ENCODE measurements at regions not wholly inside any gene's neighbourhood (a gene's known extent, or its start where the extent isn't known, plus 50 kb on each side); places are given as distances from the start of the nearest gene placed in this dataset.

- TF ChIP-seq CTCF (IDR thresholded peaks at IDR 0.05 in 2 of 3, conservative IDR thresholded peaks at IDR 0.05 in 1 of 3; ENCODE audit: borderline replicate concordance in 1 of 3, insufficient read depth in 1 of 3, low read depth in 2 of 3, low read length in 2 of 3) = no peak
- no peak for TF ChIP-seq POLR2A (IDR thresholded peaks at IDR 0.05; ENCODE audit: borderline replicate concordance, extremely low read depth, insufficient read depth, insufficient read length)
- no peak for TF ChIP-seq CEBPB (IDR thresholded peaks at IDR 0.05; ENCODE audit: low read depth)
- no peak for TF ChIP-seq POLR2AphosphoS5 (IDR thresholded peaks at IDR 0.05; ENCODE audit: low read depth, low read length)
- no peak for TF ChIP-seq EZH2 (IDR thresholded peaks at IDR 0.05)
- TF ChIP-seq YY1 (IDR thresholded peaks at IDR 0.05; ENCODE audit: extremely low read depth, insufficient replicate concordance, low read depth, low read length) = no peak
- TF ChIP-seq ZNF274 (IDR thresholded peaks at IDR 0.05; ENCODE audit: low read depth, low read length) = no peak
- TF ChIP-seq FOSL1 (IDR thresholded peaks at IDR 0.05; ENCODE audit: low read depth) = no peak
These were observed 1504.6 kb downstream of the EFNB2 start for GRCh38 chr13:105030851-105031250.

All from HCT116 (cell line).